T1000 (cell line): ENCODE measurements at regions not wholly inside any gene's neighbourhood (a gene's known extent, or its start where the extent isn't known, plus 50 kb on each side); places are given as distances from the start of the nearest gene placed in this dataset.

Source experiments
- DNase-seq: peaks from one replicate; lab custom pipeline; 2025; ENCODE audit warnings: mixed read lengths; lab: John Stamatoyannopoulos, UW

DNA sequence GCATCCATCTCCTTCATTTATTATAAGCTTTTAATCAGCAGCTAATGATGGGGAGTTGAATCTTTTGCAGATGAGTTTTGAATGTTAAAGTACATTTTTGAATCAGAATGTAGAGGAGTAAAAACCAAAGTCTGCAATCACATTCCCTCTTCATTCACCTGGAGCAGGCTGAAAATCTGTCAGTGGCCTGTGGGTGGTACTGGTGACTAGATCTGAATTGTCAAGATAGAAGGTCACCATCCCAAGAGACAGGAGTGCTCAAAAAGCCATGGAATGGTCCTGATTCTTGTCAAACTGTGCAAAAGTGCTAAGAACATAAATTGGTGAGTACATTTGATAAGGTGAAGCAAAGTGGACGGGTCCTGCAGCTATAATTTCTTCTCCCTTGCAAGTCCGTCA is 881.3 kb upstream of the NR2F2 start:
- DNase-seq = no peak

DNA sequence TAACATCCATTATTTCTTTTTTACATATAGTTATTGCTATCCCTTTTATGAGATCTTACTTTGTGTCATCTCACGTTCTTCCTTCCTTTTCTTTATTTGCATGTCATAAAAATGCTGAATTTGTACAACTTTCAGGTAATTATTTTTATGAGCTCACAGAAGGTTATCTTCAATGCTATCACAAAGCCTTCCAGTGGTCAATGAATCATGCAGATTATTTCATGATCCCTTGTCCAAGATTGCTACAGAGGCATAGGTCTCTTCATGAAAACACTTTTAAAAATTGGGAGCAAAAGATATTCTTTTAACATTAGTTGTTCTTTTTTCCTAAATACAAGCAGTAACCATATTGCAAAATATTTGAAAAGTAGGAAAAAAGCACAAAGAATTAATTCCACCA is 880.1 kb upstream of the NR2F2 start:
- no peak for DNase-seq

- DNase-seq = no peak
Measured at GRCh38 chr15:95451938-95452337, 878.6 kb upstream of the NR2F2 start.

DNA sequence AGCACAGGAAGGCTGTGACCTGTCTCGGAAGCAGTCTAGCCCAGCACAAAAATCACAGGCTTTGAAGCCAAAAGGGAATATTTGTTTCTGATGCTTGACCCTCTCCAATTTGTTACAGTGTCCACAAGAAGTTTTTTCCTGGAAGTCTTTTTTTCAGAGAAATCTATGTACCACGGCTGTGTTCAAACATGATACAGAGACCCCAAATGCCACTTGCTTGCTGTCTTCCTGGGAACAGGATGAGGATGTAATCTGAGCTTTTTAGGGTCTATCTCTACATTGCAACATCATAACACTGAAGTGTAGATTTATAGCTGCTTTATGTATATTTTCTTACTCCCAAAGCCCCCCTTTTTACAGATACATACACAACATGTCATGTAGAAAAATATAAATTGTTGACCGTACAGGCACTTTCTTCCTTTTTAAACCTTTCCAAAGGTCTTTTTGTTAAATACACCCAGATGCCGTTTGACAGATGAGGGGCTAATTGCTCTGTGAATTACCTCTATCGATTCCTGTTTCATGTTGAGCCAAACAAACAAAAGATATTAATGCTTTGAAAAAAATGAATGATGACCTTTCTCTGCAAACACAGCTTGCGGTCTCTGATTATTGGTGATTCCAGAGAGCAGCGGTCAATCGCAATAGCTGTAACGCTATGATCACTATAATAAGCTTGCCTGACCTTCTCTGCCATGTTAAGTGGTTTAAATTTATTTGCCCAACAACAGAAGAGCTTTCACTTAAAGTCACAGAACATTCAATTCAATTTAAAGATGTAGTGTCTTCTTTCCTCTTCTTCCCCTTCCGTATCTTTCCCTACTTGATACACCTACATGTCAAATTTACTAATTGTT is 875.9 kb upstream of the NR2F2 start:
- no peak for DNase-seq

DNA sequence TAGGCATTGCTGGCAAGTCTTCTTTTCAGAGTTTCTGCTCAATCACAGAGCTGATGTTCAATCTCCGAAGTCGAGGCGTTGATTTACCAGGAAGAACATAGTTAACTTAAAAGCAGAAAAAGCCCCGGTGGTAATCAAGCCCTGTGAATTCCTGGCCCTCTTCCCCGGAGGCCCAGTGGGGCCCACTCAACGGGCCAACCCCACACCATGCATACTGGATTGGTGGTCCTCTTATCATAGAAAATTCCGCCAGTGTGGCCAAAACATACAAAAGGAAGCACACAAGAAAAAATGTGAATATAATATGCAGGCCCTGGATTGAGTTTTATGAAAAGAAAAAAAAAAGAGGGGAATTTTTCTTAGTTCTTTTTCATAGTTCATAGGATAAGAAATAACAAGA is 873.0 kb upstream of the NR2F2 start:
- no peak for DNase-seq

GRCh38 chr15:95458721-95459120 is 871.8 kb upstream of the NR2F2 start:
- DNase-seq = no peak

- no peak for DNase-seq
Measured at GRCh38 chr15:95459273-95459672, 871.2 kb upstream of the NR2F2 start.

GRCh38 chr15:95464509-95464908 is 866.0 kb upstream of the NR2F2 start:
- DNase-seq = no peak

DNA sequence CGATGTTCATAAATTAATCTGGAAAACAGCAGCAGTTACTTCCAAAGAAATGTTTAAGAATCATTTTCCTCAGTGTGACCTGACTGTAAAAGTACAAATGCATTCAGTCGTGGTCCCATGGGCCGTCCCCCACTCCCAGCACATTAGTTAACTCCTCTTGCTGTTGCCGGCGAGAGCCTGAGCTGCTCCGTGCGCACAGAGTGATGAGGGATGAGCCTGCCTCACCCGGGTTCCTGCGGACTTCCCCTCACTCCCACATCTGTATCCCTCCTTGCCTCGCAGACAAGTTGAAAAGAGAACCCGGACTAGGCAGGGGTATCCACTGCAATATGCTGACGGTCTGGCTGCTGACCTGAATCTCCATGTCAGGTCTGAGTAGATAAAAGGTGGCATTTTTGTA is 861.7 kb upstream of the NR2F2 start:
- no peak for DNase-seq

DNA sequence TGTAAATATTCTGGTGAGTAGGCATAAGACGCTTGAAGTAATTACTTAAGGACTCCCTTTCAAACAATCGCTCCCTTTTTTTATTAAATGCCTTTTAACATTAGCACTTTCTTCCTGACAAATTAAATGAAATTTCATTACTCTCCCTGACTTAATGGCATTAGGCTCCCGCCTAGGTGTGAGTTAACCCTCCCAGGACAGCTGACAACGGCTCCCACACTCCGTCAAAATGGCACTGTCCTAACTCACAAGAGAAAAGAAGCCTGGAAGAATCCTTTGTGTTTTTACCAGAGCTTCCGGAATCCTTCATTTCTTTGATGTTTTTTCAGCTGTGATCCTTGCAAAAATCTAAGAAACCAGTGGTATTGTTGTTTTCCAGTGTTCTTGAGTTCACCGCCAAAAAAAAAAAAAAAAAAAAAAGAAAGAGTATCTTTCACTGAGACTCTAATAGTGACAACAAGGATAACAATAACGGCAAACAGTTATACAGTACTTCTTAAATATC is 861.0 kb upstream of the NR2F2 start:
- no peak for DNase-seq

- DNase-seq = no peak
Measured at GRCh38 chr15:95470529-95470928, 860.0 kb upstream of the NR2F2 start.

DNA sequence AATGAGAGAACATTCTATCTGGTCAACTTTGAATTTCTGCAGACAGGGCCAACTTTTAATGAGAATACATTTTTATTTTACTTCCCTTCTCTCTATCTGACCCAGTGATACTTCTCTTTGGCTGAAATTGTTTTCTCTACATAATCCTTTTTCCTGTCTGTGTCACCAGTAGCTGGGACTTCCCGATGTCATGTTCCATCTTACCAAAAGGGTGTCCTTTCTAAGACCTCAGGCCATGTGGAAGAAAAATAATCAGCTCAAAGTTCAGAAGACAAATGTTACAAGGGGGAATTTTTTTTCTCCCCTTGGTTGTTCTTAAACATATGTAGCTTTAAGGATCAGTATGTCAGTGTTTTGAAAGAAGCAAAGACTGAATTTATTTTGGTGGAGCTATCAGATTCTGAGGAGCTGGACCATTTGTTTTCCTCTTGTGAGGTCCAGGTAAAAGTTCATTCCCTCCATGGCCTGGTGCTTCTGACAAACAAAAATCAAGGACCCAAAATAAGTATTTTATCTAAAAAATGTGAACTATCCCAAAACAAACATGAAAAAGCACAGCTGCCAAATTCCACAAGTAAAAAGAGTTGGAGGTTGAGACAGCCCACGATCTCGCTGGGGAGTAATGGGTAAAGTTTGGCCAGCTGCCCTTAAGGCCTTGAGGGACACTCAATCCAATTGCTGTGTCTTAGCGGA is 859.4 kb upstream of the NR2F2 start:
- DNase-seq = no peak

DNA sequence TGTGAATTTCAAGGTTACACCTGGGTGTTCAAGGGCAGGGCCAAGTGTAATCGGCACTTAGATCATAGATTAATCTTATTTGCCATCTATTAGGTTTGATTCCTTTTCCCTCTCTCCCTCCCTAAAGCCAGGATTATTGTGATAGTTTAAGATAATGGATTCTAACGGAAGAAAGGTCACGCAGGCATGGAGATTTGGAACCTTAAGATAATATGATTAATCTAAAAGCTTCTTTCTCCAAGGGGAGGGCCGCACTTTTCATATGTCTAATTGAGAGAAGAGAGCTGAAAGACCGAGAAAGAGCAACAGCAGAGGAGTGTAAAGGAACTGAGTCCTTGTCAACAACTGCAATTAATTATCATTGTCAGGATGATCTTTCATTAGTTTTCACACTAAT is 858.8 kb upstream of the NR2F2 start:
- no peak for DNase-seq

GRCh38 chr15:95475067-95475466 is 855.4 kb upstream of the NR2F2 start:
- DNase-seq = no peak

DNA sequence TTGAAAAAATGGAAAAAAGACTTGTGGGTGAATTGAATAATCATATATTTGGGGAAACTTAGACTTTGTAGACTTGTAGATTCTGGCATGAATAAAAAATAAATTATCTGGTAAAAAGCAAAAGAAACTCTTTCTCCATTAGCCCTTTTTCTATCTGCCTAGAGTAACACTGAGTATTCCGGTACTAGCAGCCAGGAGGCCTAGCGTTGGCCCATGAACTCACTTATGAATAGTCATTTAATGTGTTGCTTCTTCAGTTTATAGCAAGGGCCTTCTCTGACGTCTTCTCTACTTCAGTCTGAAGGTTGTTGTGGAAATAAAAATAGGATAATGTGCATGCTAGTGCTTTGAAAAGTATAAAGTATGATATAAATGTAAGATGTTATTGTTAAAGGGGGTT is 851.2 kb upstream of the NR2F2 start:
- DNase-seq = no peak

GRCh38 chr15:95485367-95485766 is 845.1 kb upstream of the NR2F2 start:
- DNase-seq = no peak

- no peak for DNase-seq
Measured at GRCh38 chr15:95486224-95486623, 844.3 kb upstream of the NR2F2 start.

DNA sequence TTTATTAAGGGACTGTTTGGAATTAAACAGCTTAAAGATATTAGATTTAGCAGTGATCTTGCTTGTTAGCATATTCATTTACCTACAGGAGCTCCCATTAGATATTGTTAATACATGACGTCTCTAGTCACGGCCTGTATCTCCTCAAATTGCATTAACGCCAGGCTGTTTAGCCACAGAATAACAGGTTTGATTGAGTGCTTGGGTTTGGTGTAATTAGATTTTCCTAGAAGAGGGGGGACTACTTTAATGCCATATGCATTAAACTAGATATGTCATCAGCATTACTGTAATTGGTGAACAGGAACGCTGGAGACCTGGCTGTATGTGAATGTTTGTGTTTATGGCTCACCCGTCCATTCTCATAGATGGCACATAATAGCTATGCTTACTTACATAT is 841.4 kb upstream of the NR2F2 start:
- DNase-seq = no peak

GRCh38 chr15:95492388-95493070 is 838.0 kb upstream of the NR2F2 start:
- DNase-seq = no peak

DNA sequence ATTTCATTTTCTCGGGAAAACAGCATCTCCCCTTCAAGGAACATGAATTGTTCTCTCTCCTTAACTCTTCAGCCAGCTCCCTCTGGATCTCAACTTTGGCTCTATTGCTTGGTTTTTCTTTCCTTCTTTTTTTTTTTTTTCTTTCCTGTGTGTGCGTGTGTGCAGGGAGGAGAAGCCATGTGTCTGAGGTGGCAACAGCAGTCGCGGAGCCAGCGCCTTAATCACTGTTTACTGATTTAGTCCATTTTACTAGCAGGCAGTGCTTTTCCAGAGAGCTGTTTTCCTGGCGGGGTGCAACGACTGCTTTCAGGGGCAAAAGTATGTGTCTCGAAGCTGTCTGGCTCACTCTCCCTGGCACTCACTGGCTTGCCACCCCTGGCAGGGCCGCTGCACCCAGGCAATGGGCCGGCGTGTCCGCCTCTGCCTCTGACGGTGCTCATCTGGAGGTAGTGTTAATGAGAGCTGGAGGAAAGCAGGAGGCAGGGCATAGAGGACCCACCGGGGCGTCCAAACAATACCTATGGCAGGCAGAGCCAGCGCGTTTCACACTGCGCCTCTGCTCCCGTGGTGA is 835.4 kb upstream of the NR2F2 start:
- DNase-seq = no peak

- DNase-seq = no peak
Measured at GRCh38 chr15:95497634-95498033, 832.9 kb upstream of the NR2F2 start.

GRCh38 chr15:95498961-95499360 is 831.5 kb upstream of the NR2F2 start:
- no peak for DNase-seq
